ENCODE measurements at regions not wholly inside any gene's neighbourhood (a gene's known extent, or its start where the extent isn't known, plus 50 kb on each side); places are given as distances from the start of the nearest gene placed in this dataset.

- no peaks in the 10 kb centered on the region for H3K9me3 ChIP-seq (ENCODE audit: control insufficient read depth, low read length, poor library complexity, severe bottlenecking)
- Mint-ChIP-seq H3K27me3 (peaks cover 54% of the 10 kb centered on the region), H3K27ac (no peak overlapping the region), H3K36me3 (ENCODE audit: low read depth) (no peaks in the 10 kb centered on the region), H3K4me3 (no peak overlapping the region), H3K4me1 (peaks cover 4% of the 10 kb centered on the region)
- ATAC-seq (no peak), DNase-seq (no peak)
Measured at GRCh38 chr1:168894397-168894903, 165.4 kb upstream of the DPT start.

GRCh38 chr1:168897249-168897648 is 168.2 kb upstream of the DPT start:
- no peak overlapping the region for H3K4me3 Mint-ChIP-seq
- H3K4me1 Mint-ChIP-seq: peaks cover 4% of the 10 kb centered on the region
- no peaks in the 10 kb centered on the region for H3K36me3 Mint-ChIP-seq (ENCODE audit: low read depth)
- DNase-seq (no peak), ATAC-seq (no peak)
- H3K9me3 ChIP-seq (ENCODE audit: control insufficient read depth, low read length, poor library complexity, severe bottlenecking): no peaks in the 10 kb centered on the region
- H3K27ac Mint-ChIP-seq: no peak overlapping the region
- peaks cover 62% of the 10 kb centered on the region for H3K27me3 Mint-ChIP-seq

DNA sequence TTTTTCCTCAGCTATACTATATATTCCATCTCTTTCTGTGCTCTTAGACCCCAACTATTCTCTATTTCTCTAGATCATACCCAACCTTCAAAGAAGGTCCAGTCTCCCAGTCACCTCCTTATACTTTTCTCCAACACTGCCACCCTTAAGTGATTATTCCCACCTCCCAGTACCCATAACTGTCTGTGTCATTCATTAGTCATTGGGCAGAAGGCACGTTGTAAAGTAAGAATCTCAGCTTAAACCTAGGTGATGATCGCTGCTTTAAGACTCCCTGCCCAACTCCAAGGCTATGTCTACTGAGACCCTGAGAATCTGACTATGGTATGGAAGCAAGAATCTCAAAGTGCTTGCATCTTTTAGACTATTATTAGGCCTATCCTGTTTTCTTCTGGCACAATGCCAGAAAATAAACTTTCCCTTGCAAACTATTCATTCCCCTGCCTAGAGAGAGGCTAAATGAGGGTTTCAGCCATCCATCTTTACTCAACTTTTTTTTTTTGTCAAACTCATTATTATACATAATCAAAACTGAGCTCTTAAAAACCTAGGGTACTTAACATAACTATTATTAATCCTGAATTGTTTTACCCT is 174.3 kb upstream of the DPT start:
- Mint-ChIP-seq H3K36me3 (ENCODE audit: low read depth) (no peaks in the 10 kb centered on the region), H3K4me1 (no peaks in the 10 kb centered on the region), H3K4me3 (no peak overlapping the region), H3K27me3 (peaks cover 20% of the 10 kb centered on the region), H3K27ac (no peak overlapping the region)
- ATAC-seq (no peak), DNase-seq (no peak)
- no peaks in the 10 kb centered on the region for H3K9me3 ChIP-seq (ENCODE audit: control insufficient read depth, low read length, poor library complexity, severe bottlenecking)

DNA sequence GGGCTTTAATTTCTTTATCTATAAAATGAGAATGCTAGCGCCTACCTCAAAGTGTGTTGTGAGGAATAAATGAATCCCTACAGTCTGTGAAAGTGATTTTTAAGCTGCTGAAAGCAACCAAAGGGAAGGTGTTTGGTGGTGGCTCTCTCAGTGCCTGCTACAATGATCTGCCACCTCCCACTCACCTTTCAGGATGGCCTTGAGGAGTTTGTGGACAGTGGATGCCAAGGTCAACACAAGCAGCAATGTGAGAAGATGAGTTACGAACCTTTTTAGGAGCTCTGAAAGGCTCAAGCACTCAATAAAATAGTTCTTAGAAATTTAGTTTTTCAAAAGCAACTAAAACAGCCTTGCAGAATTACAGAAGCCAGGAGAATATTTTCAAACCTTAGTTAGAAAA is 176.6 kb upstream of the DPT start:
- Mint-ChIP-seq H3K27me3 (peaks cover 14% of the 10 kb centered on the region), H3K27ac (no peak overlapping the region), H3K36me3 (ENCODE audit: low read depth) (no peaks in the 10 kb centered on the region), H3K4me3 (no peak overlapping the region), H3K4me1 (no peaks in the 10 kb centered on the region)
- DNase-seq (no peak), ATAC-seq (no peak)
- no peaks in the 10 kb centered on the region for H3K9me3 ChIP-seq (ENCODE audit: control insufficient read depth, low read length, poor library complexity, severe bottlenecking)

DNA sequence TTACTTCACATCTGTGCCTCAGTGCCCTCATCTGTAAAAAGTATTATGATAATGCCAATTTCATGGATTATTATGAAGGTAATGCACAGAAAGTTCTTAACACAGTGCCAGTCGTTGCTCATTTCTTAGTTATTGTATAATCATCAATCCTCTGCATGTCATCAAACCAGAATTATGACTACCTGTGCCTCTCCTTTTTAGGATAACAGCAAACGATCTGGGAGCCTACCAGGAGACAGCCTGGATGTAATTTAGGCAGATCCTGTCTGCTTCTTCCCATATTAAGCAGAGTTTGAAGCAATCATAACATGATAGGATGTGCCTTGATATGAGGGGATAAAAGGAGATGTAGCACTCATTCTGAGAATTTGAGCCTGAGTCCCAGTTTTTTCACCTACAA is 177.4 kb upstream of the DPT start:
- ATAC-seq: no peak
- Mint-ChIP-seq H3K36me3 (ENCODE audit: low read depth) (no peaks in the 10 kb centered on the region), H3K4me3 (no peak overlapping the region), H3K27ac (no peak overlapping the region), H3K4me1 (no peaks in the 10 kb centered on the region), H3K27me3 (peaks cover 7% of the 10 kb centered on the region)
- DNase-seq: no peak
- no peaks in the 10 kb centered on the region for H3K9me3 ChIP-seq (ENCODE audit: control insufficient read depth, low read length, poor library complexity, severe bottlenecking)

DNA sequence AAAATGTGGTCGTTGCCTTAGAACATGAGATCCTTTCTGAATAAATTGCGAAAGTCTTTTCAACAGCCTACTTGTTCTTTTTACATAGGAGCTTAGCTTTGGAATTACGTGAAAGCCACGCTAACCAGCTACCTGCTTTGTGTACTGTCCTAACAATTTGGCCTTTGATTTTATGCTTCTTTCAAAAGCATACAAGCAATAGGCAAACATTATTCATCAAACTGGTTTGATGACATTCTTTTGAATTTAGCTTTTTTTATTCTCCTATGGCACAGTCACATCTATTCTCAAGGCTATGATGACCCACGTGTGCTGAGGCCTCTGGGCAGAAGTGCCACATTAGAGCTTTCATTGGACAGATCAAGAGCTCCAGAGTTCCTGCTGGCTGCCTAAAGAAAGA is 178.0 kb upstream of the DPT start:
- Mint-ChIP-seq H3K36me3 (ENCODE audit: low read depth) (no peaks in the 10 kb centered on the region), H3K27me3 (peaks cover 5% of the 10 kb centered on the region), H3K4me1 (no peaks in the 10 kb centered on the region), H3K4me3 (no peak overlapping the region), H3K27ac (no peak overlapping the region)
- no peak for DNase-seq
- ATAC-seq: no peak
- no peaks in the 10 kb centered on the region for H3K9me3 ChIP-seq (ENCODE audit: control insufficient read depth, low read length, poor library complexity, severe bottlenecking)

- ATAC-seq: no peak
- Mint-ChIP-seq H3K36me3 (ENCODE audit: low read depth) (no peaks in the 10 kb centered on the region), H3K4me1 (no peaks in the 10 kb centered on the region), H3K4me3 (no peak overlapping the region), H3K27me3 (peaks cover 5% of the 10 kb centered on the region), H3K27ac (no peak overlapping the region)
- DNase-seq: no peak
- H3K9me3 ChIP-seq (ENCODE audit: control insufficient read depth, low read length, poor library complexity, severe bottlenecking): no peaks in the 10 kb centered on the region
Measured at GRCh38 chr1:168907786-168908348, 178.9 kb upstream of the DPT start.

GRCh38 chr1:168910403-168910802 is 181.4 kb upstream of the DPT start:
- H3K4me3 Mint-ChIP-seq: no peak overlapping the region
- no peaks in the 10 kb centered on the region for H3K9me3 ChIP-seq (ENCODE audit: control insufficient read depth, low read length, poor library complexity, severe bottlenecking)
- DNase-seq (no peak), ATAC-seq (no peak)
- no peaks in the 10 kb centered on the region for H3K4me1 Mint-ChIP-seq
- H3K36me3 Mint-ChIP-seq (ENCODE audit: low read depth): no peaks in the 10 kb centered on the region
- H3K27ac Mint-ChIP-seq: no peak overlapping the region
- peaks cover 7% of the 10 kb centered on the region for H3K27me3 Mint-ChIP-seq

DNA sequence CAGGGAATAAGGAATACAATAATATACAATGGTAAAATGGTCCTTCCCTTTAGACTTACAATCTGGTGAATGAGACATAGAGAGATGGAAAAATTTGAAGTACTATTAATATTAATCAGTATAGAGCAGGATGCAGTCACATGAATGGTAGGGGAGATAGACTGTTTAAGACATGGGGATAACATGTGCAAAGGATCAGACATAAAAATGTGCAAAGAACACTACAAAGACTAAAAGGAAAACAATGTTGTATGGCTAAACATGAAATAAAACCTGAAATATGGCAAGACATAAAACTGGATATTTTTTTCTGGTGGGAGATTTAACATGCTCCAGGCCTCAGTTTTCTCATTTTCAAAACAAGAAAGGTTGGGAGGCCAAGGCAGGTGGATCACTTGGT is 182.4 kb upstream of the DPT start:
- Mint-ChIP-seq H3K36me3 (ENCODE audit: low read depth) (no peaks in the 10 kb centered on the region), H3K27ac (no peak overlapping the region), H3K4me3 (no peak overlapping the region), H3K4me1 (no peaks in the 10 kb centered on the region), H3K27me3 (peaks cover 15% of the 10 kb centered on the region)
- no peak for ATAC-seq
- no peak for DNase-seq
- H3K9me3 ChIP-seq (ENCODE audit: control insufficient read depth, low read length, poor library complexity, severe bottlenecking): no peaks in the 10 kb centered on the region

DNA sequence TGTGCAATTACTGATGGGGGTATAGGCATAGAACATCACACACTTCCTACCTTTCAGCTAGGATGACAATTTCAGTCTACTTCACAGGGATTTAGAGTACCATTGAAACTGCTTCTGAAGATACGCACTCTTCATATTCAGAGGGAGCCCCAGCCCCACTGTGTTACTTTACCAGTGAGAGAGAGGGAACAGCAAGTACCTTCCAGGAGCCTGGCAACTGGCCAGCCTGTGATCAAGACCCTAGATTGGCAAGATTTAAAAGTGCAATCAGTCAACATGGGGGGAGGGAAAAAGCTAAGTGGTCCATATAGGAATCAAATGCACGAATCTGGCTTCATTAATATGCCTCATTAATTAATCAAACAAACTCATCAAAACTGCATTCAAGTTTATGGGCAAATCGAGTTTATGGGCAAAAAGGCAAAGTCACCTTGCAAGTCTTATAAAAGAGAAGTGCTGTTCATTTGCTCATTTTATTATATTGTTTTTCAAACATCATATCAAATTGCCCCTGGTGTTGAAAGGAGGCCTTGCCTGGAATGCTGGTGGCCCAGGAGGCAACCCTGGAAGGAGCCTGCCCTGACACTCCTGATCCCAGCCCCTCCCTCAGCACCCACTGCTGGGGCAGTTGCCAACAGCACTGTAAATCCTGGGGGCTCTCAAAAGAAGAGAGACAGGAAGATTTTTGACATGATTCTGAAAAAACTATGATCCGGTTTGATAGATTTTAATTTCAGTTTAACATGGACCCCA is 184.9 kb upstream of the DPT start:
- no peak for ATAC-seq
- H3K4me1 Mint-ChIP-seq: peaks cover 2% of the 10 kb centered on the region
- no peak overlapping the region for H3K4me3 Mint-ChIP-seq
- H3K27me3 Mint-ChIP-seq: peaks cover 15% of the 10 kb centered on the region
- DNase-seq: no peak
- no peaks in the 10 kb centered on the region for H3K9me3 ChIP-seq (ENCODE audit: control insufficient read depth, low read length, poor library complexity, severe bottlenecking)
- H3K27ac Mint-ChIP-seq: no peak overlapping the region
- H3K36me3 Mint-ChIP-seq (ENCODE audit: low read depth): no peaks in the 10 kb centered on the region

DNA sequence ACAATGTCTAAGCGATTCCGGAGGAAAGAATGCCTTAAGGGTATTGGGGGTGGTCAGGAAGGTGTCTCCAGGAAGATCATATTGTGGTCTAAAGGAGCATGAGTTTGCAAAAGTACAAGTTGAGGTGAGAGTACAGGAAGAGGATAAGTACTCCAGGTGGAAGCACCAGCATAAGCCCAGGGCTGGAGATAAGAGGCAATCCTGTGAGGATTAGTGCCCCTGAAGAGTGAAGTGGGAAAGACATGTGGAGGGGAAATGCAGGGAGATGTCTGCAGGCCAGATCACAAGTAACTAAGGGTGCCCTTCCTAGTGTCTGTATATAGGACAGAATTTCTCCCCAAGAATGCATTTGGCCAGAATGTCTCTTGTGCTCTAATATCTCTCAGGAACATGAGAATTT is 188.3 kb upstream of the DPT start:
- ATAC-seq (no peak), DNase-seq (no peak)
- no peaks in the 10 kb centered on the region for H3K36me3 Mint-ChIP-seq (ENCODE audit: low read depth)
- no peak overlapping the region for H3K4me3 Mint-ChIP-seq
- H3K4me1 Mint-ChIP-seq: peaks cover 8% of the 10 kb centered on the region
- H3K27me3 Mint-ChIP-seq: peaks cover 15% of the 10 kb centered on the region
- H3K9me3 ChIP-seq (ENCODE audit: control insufficient read depth, low read length, poor library complexity, severe bottlenecking): no peaks in the 10 kb centered on the region
- H3K27ac Mint-ChIP-seq: no peak overlapping the region

DNA sequence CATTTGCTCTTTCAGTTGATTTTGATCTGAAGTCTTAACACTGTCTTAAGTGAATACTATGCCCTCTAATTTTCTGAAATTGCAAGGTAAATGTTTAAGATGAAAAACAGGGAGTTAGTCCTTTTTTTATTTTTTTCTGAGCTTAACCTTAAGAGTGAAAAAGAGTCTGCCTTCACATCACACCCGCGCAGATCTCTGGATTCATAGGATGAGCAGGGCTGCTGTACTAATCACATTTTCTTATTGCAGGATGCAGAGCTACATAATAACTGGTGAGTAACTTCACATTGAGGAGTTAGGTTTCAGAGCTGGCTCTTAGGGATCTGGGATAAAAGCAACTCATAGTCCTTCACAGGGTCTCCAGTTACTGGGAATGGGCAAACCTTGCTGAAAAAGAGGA is 188.7 kb upstream of the ATP1B1 start:
- Mint-ChIP-seq H3K27ac (no peak overlapping the region), H3K27me3 (peaks cover 15% of the 10 kb centered on the region), H3K36me3 (ENCODE audit: low read depth) (no peaks in the 10 kb centered on the region), H3K4me1 (peaks cover 8% of the 10 kb centered on the region), H3K4me3 (no peak overlapping the region)
- ATAC-seq: no peak
- no peak for DNase-seq
- no peaks in the 10 kb centered on the region for H3K9me3 ChIP-seq (ENCODE audit: control insufficient read depth, low read length, poor library complexity, severe bottlenecking)

- H3K9me3 ChIP-seq (ENCODE audit: control insufficient read depth, low read length, poor library complexity, severe bottlenecking): no peaks in the 10 kb centered on the region
- peaks cover 15% of the 10 kb centered on the region for H3K27me3 Mint-ChIP-seq
- H3K4me1 Mint-ChIP-seq: peaks cover 8% of the 10 kb centered on the region
- ATAC-seq (no peak), DNase-seq (no peak)
- H3K27ac Mint-ChIP-seq: no peak overlapping the region
- no peak overlapping the region for H3K4me3 Mint-ChIP-seq
- H3K36me3 Mint-ChIP-seq (ENCODE audit: low read depth): no peaks in the 10 kb centered on the region
Measured at GRCh38 chr1:168918860-168919741, 187.4 kb upstream of the ATP1B1 start.
